A673 (cell line): ENCODE measurements at regions not wholly inside any gene's neighbourhood (a gene's known extent, or its start where the extent isn't known, plus 50 kb on each side); places are given as distances from the start of the nearest gene placed in this dataset.

Experiments used
- CTCF ChIP-seq: fragments of 300-800, 200-600 bp; sonication (generic); conservative IDR thresholded peaks from 2 replicates; pipeline ENCODE4 v1.5.1; 2017; ENCODE audit warnings: low read depth, mild to moderate bottlenecking, antibody characterized with exemption, low read length, moderate library complexity, mixed read lengths
- EZH2 ChIP-seq: fragments of 200-600 bp; sonication (generic); IDR thresholded peaks from 2 replicates; pipeline ENCODE4 v1.6.1; 2017; ENCODE audit warnings: borderline replicate concordance, low read depth, mild to moderate bottlenecking, mixed read lengths, antibody characterized with exemption, low read length; ENCODE audit not compliant: poor library complexity, severe bottlenecking

DNA sequence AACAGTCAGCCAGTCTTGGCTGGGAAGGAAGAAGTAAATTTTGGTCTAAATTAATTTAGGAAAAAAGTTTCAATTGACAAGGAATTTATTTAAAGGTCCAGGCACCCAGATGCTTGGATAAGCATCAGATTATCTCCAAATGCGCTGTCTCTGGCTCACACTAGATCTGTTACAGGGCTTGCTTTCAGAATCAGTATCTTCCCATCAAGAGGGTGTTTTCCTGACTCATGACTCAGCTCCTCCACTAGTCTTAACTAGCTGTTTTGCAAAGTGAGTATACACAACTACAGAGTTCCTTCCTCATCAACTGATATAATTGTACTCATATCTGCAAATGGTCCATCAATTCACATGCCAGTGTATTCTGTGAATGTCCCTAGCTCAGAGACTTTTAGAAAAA is 482.1 kb upstream of the CPEB2 start:
- TF ChIP-seq CTCF (no peak), EZH2 (no peak)
